GM18907 (cell line): ENCODE measurements at regions not wholly inside any gene's neighbourhood (a gene's known extent, or its start where the extent isn't known, plus 50 kb on each side); places are given as distances from the start of the nearest gene placed in this dataset.
"Not testable (repeated sequence)": the region's sequence is repeated elsewhere in the genome, so short reads cannot be mapped to it uniquely, and the experiment has no call there.

Experiments
- ATAC-seq: cut with Tn5 transposase; IDR thresholded peaks from one replicate; pipeline ENCODE4 v1.9.1; 2021; ENCODE audit warnings: mild to moderate bottlenecking, moderate library complexity; ENCODE audit not compliant: unreplicated experiment

GRCh38 chr14:105690671-105691070, 164.3 kb downstream of the TMEM121 start:
- ATAC-seq: no peak

GRCh38 chr14:105691321-105692109, 165.1 kb downstream of the TMEM121 start:
- not testable (repeated sequence) for ATAC-seq

GRCh38 chr14:105692110-105692685, 165.8 kb downstream of the TMEM121 start:
- not testable (repeated sequence) for ATAC-seq

- ATAC-seq: no peak
These were observed 168.6 kb downstream of the TMEM121 start for GRCh38 chr14:105694961-105695360.

GRCh38 chr14:105696388-105696787, 170.0 kb downstream of the TMEM121 start:
- ATAC-seq: peak; percentile 67

- not testable (repeated sequence) for ATAC-seq
These were observed 171.0 kb downstream of the TMEM121 start for GRCh38 chr14:105697414-105697813.

- ATAC-seq: not testable (repeated sequence)
These were observed 171.6 kb downstream of the TMEM121 start for GRCh38 chr14:105697955-105698354.

GRCh38 chr14:105698940-105699556, 172.7 kb downstream of the TMEM121 start:
- not testable (repeated sequence) for ATAC-seq

- not testable (repeated sequence) for ATAC-seq
These were observed 173.3 kb downstream of the TMEM121 start for GRCh38 chr14:105699706-105700105.

GRCh38 chr14:105700146-105700545, 173.8 kb downstream of the TMEM121 start:
- not testable (repeated sequence) for ATAC-seq

GRCh38 chr14:105700622-105701288, 174.4 kb downstream of the TMEM121 start:
- peak; percentile 40 for ATAC-seq

GRCh38 chr14:105701456-105702274, 175.3 kb downstream of the TMEM121 start:
- no peak for ATAC-seq

GRCh38 chr14:105702275-105702817, 176.0 kb downstream of the TMEM121 start:
- ATAC-seq: no peak

- not testable (repeated sequence) for ATAC-seq
These were observed 176.8 kb downstream of the TMEM121 start for GRCh38 chr14:105703044-105703665.

GRCh38 chr14:105704091-105704490, 177.7 kb downstream of the TMEM121 start:
- ATAC-seq: not testable (repeated sequence)

- ATAC-seq: not testable (repeated sequence)
These were observed 178.1 kb downstream of the TMEM121 start for GRCh38 chr14:105704492-105704891.

- not testable (repeated sequence) for ATAC-seq
These were observed 179.1 kb downstream of the TMEM121 start for GRCh38 chr14:105705512-105705861.

GRCh38 chr14:105705862-105706700, 179.7 kb downstream of the TMEM121 start:
- not testable (repeated sequence) for ATAC-seq

GRCh38 chr14:105706701-105707019, 180.3 kb downstream of the TMEM121 start:
- not testable (repeated sequence) for ATAC-seq
